Keratinocyte (primary cell): ENCODE measurements at regions not wholly inside any gene's neighbourhood (a gene's known extent, or its start where the extent isn't known, plus 50 kb on each side); places are given as distances from the start of the nearest gene placed in this dataset.

ENCODE experiments used
- DNase-seq: peaks from one replicate; pipeline ENCODE4 v3.0.0-alpha.2; 2011; ENCODE audit warnings: low read depth, missing footprints, low spot score
- FAIRE-seq: peaks from 2 replicates; lab custom pipeline; 2011; peaks lifted over from hg19 to GRCh38; lab: Jason Lieb, UNC
- H2AFZ ChIP-seq: 2 replicates; pipeline ENCODE4 v1.6.0; 2012; ENCODE audit warnings: low read length, control low read depth, inconsistent platforms; ENCODE audit not compliant: control insufficient read depth
- H3K27ac ChIP-seq: 2 replicates; pipeline ENCODE4 v1.5.1; 2011; ENCODE audit warnings: low read length; ENCODE audit not compliant: control insufficient read depth, insufficient read depth
- H3K27me3 ChIP-seq: 3 replicates; pipeline ENCODE4 v1.6.0; 2011; ENCODE audit warnings: low read length; ENCODE audit not compliant: control insufficient read depth, insufficient read depth; ENCODE audit errors: extremely low read depth
- H3K36me3 ChIP-seq, 2 experiments: 2 replicates in 1 of 2; 3 replicates in 1 of 2; pipeline ENCODE4 v1.5.1; 2011; ENCODE audit warnings: low read length in 2 of 2, mild to moderate bottlenecking in 1 of 2; ENCODE audit not compliant: control insufficient read depth in 2 of 2, insufficient read depth in 2 of 2; ENCODE audit errors: extremely low read depth in 1 of 2
- H3K4me1 ChIP-seq: 3 replicates; pipeline ENCODE4 v1.5.1; 2011; ENCODE audit warnings: low read length; ENCODE audit not compliant: control insufficient read depth, insufficient read depth; ENCODE audit errors: extremely low read depth
- H3K4me2 ChIP-seq: 3 replicates; pipeline ENCODE4 v1.6.0; 2011; ENCODE audit warnings: low read depth, low read length; ENCODE audit not compliant: control insufficient read depth, insufficient read depth; ENCODE audit errors: extremely low read depth
- H3K4me3 ChIP-seq, 3 experiments: fragments of 200-600 bp in 1 of 3; sonication (generic) in 1 of 3; 2 replicates in 2 of 3; 3 replicates in 1 of 3; pipeline ENCODE4 v1.5.1; 2011 to 2016; ENCODE audit warnings: low read length in 3 of 3, mild to moderate bottlenecking in 3 of 3, control low read depth in 2 of 3, inconsistent platforms in 1 of 3, low read depth in 1 of 3, mixed read lengths in 1 of 3, mixed run types in 1 of 3, moderate library complexity in 1 of 3; ENCODE audit not compliant: control insufficient read depth in 2 of 3, insufficient read depth in 2 of 3; ENCODE audit errors: extremely low read depth in 1 of 3
- H3K79me2 ChIP-seq: 2 replicates; pipeline ENCODE4 v1.6.0; 2012; ENCODE audit warnings: low read length; ENCODE audit not compliant: control insufficient read depth, insufficient read depth
- H3K9ac ChIP-seq: 3 replicates; pipeline ENCODE4 v1.6.0; 2011; ENCODE audit warnings: low read length; ENCODE audit not compliant: control insufficient read depth, insufficient read depth; ENCODE audit errors: extremely low read depth
- H3K9me1 ChIP-seq: 3 replicates; pipeline ENCODE4 v1.6.0; 2011; ENCODE audit warnings: low read length; ENCODE audit not compliant: control insufficient read depth, insufficient read depth; ENCODE audit errors: extremely low read depth
- H3K9me3 ChIP-seq: 2 replicates; pipeline ENCODE4 v1.5.1; 2012; ENCODE audit warnings: low read depth, low read length; ENCODE audit not compliant: control insufficient read depth
- H4K20me1 ChIP-seq: 3 replicates; pipeline ENCODE4 v1.6.0; 2011; ENCODE audit warnings: low read length; ENCODE audit not compliant: control insufficient read depth, insufficient read depth; ENCODE audit errors: extremely low read depth
- CTCF ChIP-seq, 3 experiments: IDR thresholded peaks in 1 of 3; conservative IDR thresholded peaks in 1 of 3; optimal IDR thresholded peaks in 1 of 3; 2 replicates in 2 of 3; 3 replicates in 1 of 3; pipeline versions ENCODE3 to v1.5.1; 2011; ENCODE audit warnings: low read length in 3 of 3, mild to moderate bottlenecking in 3 of 3, moderate library complexity in 2 of 3, control low read depth in 1 of 3, inconsistent platforms in 1 of 3; ENCODE audit not compliant: insufficient read depth in 2 of 3; ENCODE audit errors: extremely low read depth in 1 of 3
- EZH2 ChIP-seq: IDR thresholded peaks from one replicate; pipeline ENCODE4 v1.6.1; 2012; ENCODE audit warnings: inconsistent platforms, mild to moderate bottlenecking, low read length, moderate library complexity
- dilution Hi-C: fragments of 300-500 bp; cut with MboI; formaldehyde crosslinking; loops from one replicate; pipeline ENCODE4 v1.7.0; 2020; ENCODE audit warnings: low sequenced_read_pairs; ENCODE audit not compliant: extremely low pct_ligation_motif_present

GRCh38 chr15:58295637-58296215 is 136.1 kb upstream of the LIPC start:
- no peak overlapping the region for H3K4me2 ChIP-seq
- no peak for TF ChIP-seq EZH2
- TF ChIP-seq CTCF (optimal IDR thresholded peaks at IDR 0.05 in 1 of 3, IDR thresholded peaks at IDR 0.05 in 1 of 3, conservative IDR thresholded peaks at IDR 0.05 in 1 of 3; ENCODE audit: extremely low read depth in 1 of 3, insufficient read depth in 2 of 3, low read length in 3 of 3): no peak
- no peaks in the 10 kb centered on the region for H3K9me1 ChIP-seq
- no peaks in the 10 kb centered on the region for H3K27me3 ChIP-seq
- H3K36me3 ChIP-seq: no peaks in the 10 kb centered on the region
- no peak for DNase-seq
- H3K27ac ChIP-seq: no peak overlapping the region
- H3K9me3 ChIP-seq: no peaks in the 10 kb centered on the region
- H2AFZ ChIP-seq: no peak overlapping the region
- dilution Hi-C loops: no loop called here
- H4K20me1 ChIP-seq: no peaks in the 10 kb centered on the region
- FAIRE-seq: no peak
- H3K4me1 ChIP-seq: no peaks in the 10 kb centered on the region
- no peaks in the 10 kb centered on the region for H3K79me2 ChIP-seq
- no peak overlapping the region for H3K4me3 ChIP-seq
- no peak overlapping the region for H3K9ac ChIP-seq

- no peak for FAIRE-seq
- Histone ChIP-seq H4K20me1 (no peaks in the 10 kb centered on the region), H3K9me1 (no peaks in the 10 kb centered on the region), H3K4me1 (no peaks in the 10 kb centered on the region), H3K27me3 (no peaks in the 10 kb centered on the region), H2AFZ (no peak overlapping the region), H3K79me2 (no peaks in the 10 kb centered on the region), H3K27ac (no peak overlapping the region), H3K9me3 (no peaks in the 10 kb centered on the region), H3K4me3 (no peak overlapping the region), H3K9ac (no peak overlapping the region), H3K36me3 (no peaks in the 10 kb centered on the region), H3K4me2 (no peak overlapping the region)
- no peak for DNase-seq
- TF ChIP-seq CTCF (optimal IDR thresholded peaks at IDR 0.05 in 1 of 3, IDR thresholded peaks at IDR 0.05 in 1 of 3, conservative IDR thresholded peaks at IDR 0.05 in 1 of 3; ENCODE audit: extremely low read depth in 1 of 3, insufficient read depth in 2 of 3, low read length in 3 of 3) (no peak), EZH2 (no peak)
- dilution Hi-C loops: no loop called here
These were observed 135.5 kb upstream of the LIPC start for GRCh38 chr15:58296276-58296675.
